GM18511 (cell line): ENCODE measurements at regions not wholly inside any gene's neighbourhood (a gene's known extent, or its start where the extent isn't known, plus 50 kb on each side); places are given as distances from the start of the nearest gene placed in this dataset.

ENCODE experiments used
- ATAC-seq: cut with Tn5 transposase; IDR thresholded peaks from one replicate; pipeline ENCODE4 v1.9.1; 2021; ENCODE audit warnings: mild to moderate bottlenecking, moderate library complexity; ENCODE audit not compliant: unreplicated experiment

DNA sequence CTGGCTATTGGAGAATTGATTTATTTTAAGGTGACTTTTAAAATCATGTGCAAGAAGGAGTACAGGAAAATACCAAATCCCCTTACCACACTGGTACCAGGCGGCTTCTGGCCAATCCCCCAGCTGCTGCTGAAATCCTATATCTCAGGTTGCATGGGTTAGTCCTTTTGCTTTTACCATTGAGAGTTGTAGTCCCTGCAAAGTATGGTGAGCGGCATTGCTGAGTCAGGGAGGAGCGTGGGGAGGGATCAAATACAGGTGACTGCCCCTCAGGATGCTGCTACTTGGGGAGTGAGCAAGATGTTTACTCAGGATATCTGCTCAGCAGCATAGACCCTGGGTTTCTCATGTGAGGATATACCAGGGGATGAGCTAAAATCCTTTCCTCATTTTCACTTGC lies 131.9 kb upstream of the STAC start:
- no peak for ATAC-seq

DNA sequence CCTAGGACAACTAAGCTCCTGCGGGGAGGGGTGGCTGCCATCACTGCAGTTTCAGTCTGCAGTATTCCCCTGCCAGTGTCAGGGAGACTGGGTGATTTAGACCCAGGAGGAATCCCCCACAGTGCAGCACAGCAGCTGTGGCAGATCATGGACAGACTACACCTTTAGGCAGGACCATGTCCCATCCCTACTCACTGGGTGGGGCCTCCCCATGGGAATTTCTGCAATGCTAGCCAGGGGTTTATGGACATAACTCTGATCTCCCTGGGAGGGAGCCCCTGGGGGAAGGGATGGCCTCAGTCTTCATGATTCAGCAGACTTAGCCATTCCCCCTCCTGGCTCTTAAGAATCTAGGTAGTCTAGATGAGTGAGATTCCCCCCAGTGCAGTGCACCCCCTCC lies 130.1 kb upstream of the STAC start:
- no peak for ATAC-seq

DNA sequence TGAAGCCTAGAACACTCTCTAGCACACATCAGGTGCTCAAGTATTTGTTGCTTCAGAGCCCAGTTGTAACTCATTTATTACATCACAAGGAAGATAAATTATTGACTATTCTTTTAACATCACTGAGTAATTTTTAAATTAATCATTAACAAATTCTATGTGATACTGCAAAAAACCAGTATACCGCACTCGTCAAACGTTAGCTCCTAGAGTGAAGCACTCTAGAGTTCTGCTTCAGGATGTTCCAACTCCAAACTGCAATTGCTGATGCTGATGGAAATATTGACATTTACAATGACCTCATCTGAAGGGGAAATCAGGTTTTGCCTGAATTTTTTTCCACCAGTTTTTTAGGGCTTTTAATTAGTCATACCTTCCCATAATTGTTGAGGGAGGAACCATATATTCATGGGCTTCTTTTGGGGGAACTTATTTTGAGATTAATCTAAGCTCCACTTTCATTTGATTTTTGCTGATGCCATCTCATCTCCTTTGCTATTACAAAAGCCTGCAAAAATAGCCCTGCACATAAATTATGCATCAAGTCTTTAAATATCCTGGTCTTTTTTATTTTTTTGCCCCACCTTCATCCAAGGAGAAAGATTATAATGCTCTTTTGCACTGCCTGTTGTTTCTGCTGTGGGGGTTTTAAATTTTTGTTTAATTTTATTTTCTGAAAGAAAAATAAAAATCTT lies 123.0 kb upstream of the STAC start:
- ATAC-seq = no peak

GRCh38 chr3:36258421-36258820 lies 121.9 kb upstream of the STAC start:
- no peak for ATAC-seq

GRCh38 chr3:36259580-36259979 lies 120.7 kb upstream of the STAC start:
- ATAC-seq = no peak

GRCh38 chr3:36269274-36269673 lies 111.0 kb upstream of the STAC start:
- ATAC-seq = no peak

GRCh38 chr3:36282766-36283165 lies 97.5 kb upstream of the STAC start:
- no peak for ATAC-seq

- ATAC-seq = no peak
Observed at GRCh38 chr3:36295296-36295695, 85.0 kb upstream of the STAC start.

DNA sequence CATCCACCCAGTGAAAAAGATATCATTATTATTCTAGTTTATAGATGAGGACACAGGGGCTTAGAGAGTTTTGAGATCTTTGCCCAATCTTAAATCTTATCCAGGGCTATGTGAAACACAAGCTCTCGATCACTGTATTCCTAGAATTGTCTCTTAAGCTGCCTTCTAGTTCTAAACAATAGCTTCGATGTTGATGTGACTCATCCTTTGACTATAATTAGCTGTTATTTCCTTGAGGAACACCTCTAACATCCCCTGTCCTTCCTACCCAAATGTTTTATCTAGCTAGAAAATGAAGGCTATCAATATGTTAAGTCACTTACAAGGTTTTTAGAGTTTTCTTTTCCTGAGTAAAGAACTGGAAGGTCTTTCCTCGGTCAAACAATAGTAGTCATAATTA lies 83.1 kb upstream of the STAC start:
- no peak for ATAC-seq

- ATAC-seq = no peak
Observed at GRCh38 chr3:36298188-36298587, 82.1 kb upstream of the STAC start.

DNA sequence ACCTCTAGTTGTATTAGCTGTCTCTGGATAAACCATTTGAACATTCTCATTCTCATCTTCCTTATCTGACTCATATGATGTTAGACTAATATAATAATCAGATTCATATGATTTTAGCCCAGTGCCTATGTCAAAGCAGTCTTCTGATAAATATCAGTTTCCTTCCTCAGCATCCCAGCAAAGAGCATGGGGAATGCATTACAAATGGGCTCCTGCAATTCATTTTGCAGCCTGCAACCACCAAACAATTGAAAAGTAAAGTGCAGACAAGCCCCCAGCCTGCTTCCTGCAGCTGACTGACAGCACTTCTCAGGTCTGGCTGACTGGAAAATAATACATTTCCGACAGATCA lies 78.2 kb upstream of the STAC start:
- no peak for ATAC-seq

- ATAC-seq = no peak
Observed at GRCh38 chr3:36302626-36303025, 77.7 kb upstream of the STAC start.

GRCh38 chr3:36303286-36303685 lies 77.0 kb upstream of the STAC start:
- no peak for ATAC-seq

GRCh38 chr3:36305929-36306520 lies 74.3 kb upstream of the STAC start:
- ATAC-seq = no peak

GRCh38 chr3:36309092-36309491 lies 71.2 kb upstream of the STAC start:
- no peak for ATAC-seq

- no peak for ATAC-seq
Observed at GRCh38 chr3:36312351-36312750, 68.0 kb upstream of the STAC start.

DNA sequence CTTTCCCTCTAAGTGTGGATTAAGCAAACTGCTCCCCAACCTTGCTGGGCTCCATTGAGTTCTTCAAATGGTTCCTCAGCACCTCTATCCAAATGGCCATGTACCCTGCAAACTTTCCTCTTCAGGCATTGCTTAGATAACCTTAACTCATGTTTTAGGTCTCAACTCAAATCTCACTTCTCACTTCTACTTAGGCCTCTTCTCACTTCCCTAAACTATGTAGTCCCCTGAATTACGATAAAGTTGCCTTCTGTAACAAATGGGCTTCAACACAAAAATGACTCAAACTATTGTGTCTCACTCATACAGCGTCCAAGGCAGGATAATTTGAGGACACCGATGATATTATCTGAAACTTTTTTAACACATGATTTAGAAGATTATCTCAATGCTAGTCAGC lies 62.4 kb upstream of the STAC start:
- ATAC-seq = peak; percentile 87

GRCh38 chr3:36318621-36319200 lies 61.6 kb upstream of the STAC start:
- no peak for ATAC-seq

GRCh38 chr3:36319680-36320079 lies 60.6 kb upstream of the STAC start:
- no peak for ATAC-seq
